Ishikawa (cell line): ENCODE measurements at regions not wholly inside any gene's neighbourhood (a gene's known extent, or its start where the extent isn't known, plus 50 kb on each side); places are given as distances from the start of the nearest gene placed in this dataset.

Experiments used
- CEBPB ChIP-seq: IDR thresholded peaks from 2 replicates; pipeline ENCODE4 v1.6.1; 2012
- CREB1 ChIP-seq: IDR thresholded peaks from 2 replicates; pipeline ENCODE4 v1.6.1; 2012; ENCODE audit warnings: low read depth
- EGR1 ChIP-seq: IDR thresholded peaks from 2 replicates; pipeline ENCODE4 v1.6.1; 2012
- EP300 ChIP-seq: IDR thresholded peaks from 2 replicates; pipeline ENCODE4 v1.6.1; 2012; ENCODE audit warnings: borderline replicate concordance
- FOXM1 ChIP-seq: IDR thresholded peaks from 2 replicates; pipeline ENCODE4 v1.6.1; 2012; ENCODE audit warnings: low read depth, borderline replicate concordance
- NFIC ChIP-seq: IDR thresholded peaks from 2 replicates; pipeline ENCODE4 v1.6.1; 2012
- RAD21 ChIP-seq: IDR thresholded peaks from 2 replicates; pipeline ENCODE4 v1.6.1; 2012; ENCODE audit warnings: low read depth
- TAF1 ChIP-seq: IDR thresholded peaks from 2 replicates; pipeline ENCODE4 v1.6.1; 2012; ENCODE audit warnings: low read depth, mild to moderate bottlenecking
- TCF12 ChIP-seq: IDR thresholded peaks from 2 replicates; pipeline ENCODE4 v1.6.1; 2012; ENCODE audit warnings: low read depth
- TEAD4 ChIP-seq: IDR thresholded peaks from 2 replicates; pipeline ENCODE4 v1.6.1; 2012
- YY1 ChIP-seq: IDR thresholded peaks from 2 replicates; pipeline ENCODE4 v1.6.1; 2012; ENCODE audit warnings: low read depth
- ZBTB7A ChIP-seq: IDR thresholded peaks from 2 replicates; pipeline ENCODE4 v1.6.1; 2012; ENCODE audit warnings: low read depth
- TF ChIP-seq, protein P1 (sequence below): IDR thresholded peaks from 2 replicates; pipeline ENCODE4 v1.6.1; 2012
- TF ChIP-seq, protein P2 (sequence below): IDR thresholded peaks from 2 replicates; pipeline ENCODE4 v1.6.1; 2012; ENCODE audit warnings: low read depth, mild to moderate bottlenecking
- TF ChIP-seq, protein P3 (sequence below): IDR thresholded peaks from 2 replicates; pipeline ENCODE4 v1.6.1; 2012

DNA sequence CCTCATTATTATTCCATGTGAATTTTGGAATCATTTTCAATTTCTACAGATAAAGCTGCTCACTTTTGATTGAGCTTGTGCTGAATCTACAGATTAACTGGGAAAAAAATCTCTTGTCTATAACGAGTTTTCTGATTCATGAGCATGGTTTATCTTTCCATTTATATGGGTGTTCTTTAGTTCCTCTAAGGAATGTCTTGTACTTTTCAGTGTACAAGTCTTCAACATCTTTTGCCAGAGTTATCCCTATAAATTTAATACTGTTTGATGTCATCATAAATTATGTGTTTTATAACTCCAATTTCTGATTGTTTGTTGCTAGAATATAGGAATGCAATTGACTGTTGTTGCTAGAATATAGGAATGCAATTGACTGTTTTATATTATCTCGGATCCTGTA, 533.8 kb downstream of the OLFM4 start:
- TF ChIP-seq NFIC (no peak), ZBTB7A (no peak), CREB1 (no peak), RAD21 (no peak), FOXM1 (no peak), CEBPB (no peak), TAF1 (no peak), EP300 (no peak), YY1 (no peak), EGR1 (no peak), TEAD4 (no peak), TCF12 (no peak)
- TF ChIP-seq, protein P1, sequence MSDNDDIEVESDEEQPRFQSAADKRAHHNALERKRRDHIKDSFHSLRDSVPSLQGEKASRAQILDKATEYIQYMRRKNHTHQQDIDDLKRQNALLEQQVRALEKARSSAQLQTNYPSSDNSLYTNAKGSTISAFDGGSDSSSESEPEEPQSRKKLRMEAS, result no peak
- TF ChIP-seq, protein P2, sequence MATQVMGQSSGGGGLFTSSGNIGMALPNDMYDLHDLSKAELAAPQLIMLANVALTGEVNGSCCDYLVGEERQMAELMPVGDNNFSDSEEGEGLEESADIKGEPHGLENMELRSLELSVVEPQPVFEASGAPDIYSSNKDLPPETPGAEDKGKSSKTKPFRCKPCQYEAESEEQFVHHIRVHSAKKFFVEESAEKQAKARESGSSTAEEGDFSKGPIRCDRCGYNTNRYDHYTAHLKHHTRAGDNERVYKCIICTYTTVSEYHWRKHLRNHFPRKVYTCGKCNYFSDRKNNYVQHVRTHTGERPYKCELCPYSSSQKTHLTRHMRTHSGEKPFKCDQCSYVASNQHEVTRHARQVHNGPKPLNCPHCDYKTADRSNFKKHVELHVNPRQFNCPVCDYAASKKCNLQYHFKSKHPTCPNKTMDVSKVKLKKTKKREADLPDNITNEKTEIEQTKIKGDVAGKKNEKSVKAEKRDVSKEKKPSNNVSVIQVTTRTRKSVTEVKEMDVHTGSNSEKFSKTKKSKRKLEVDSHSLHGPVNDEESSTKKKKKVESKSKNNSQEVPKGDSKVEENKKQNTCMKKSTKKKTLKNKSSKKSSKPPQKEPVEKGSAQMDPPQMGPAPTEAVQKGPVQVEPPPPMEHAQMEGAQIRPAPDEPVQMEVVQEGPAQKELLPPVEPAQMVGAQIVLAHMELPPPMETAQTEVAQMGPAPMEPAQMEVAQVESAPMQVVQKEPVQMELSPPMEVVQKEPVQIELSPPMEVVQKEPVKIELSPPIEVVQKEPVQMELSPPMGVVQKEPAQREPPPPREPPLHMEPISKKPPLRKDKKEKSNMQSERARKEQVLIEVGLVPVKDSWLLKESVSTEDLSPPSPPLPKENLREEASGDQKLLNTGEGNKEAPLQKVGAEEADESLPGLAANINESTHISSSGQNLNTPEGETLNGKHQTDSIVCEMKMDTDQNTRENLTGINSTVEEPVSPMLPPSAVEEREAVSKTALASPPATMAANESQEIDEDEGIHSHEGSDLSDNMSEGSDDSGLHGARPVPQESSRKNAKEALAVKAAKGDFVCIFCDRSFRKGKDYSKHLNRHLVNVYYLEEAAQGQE, result no peak
- TF ChIP-seq, protein P3, sequence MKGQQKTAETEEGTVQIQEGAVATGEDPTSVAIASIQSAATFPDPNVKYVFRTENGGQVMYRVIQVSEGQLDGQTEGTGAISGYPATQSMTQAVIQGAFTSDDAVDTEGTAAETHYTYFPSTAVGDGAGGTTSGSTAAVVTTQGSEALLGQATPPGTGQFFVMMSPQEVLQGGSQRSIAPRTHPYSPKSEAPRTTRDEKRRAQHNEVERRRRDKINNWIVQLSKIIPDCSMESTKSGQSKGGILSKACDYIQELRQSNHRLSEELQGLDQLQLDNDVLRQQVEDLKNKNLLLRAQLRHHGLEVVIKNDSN, result no peak

GRCh38 chr13:53568491-53568890, 539.9 kb downstream of the OLFM4 start:
- TF ChIP-seq YY1, result no peak
- TF ChIP-seq TEAD4, result no peak
- TF ChIP-seq FOXM1, result no peak
- no peak for TF ChIP-seq EGR1
- TF ChIP-seq, protein P3, result no peak
- no peak for TF ChIP-seq TAF1
- TF ChIP-seq NFIC, result no peak
- TF ChIP-seq, protein P1, result no peak
- TF ChIP-seq, protein P2, result no peak
- no peak for TF ChIP-seq RAD21
- TF ChIP-seq CEBPB, result no peak
- TF ChIP-seq CREB1, result no peak

GRCh38 chr13:53569453-53569852, 540.8 kb downstream of the OLFM4 start:
- TF ChIP-seq, protein P1, result no peak
- no peak for TF ChIP-seq TEAD4
- TF ChIP-seq TCF12, result no peak
- no peak for TF ChIP-seq FOXM1
- no peak for TF ChIP-seq CEBPB

GRCh38 chr13:53601113-53601512, 572.5 kb downstream of the OLFM4 start:
- TF ChIP-seq TAF1 (no peak), EP300 (no peak), CREB1 (no peak), YY1 (no peak), CEBPB (no peak), RAD21 (no peak), FOXM1 (no peak), TCF12 (no peak), ZBTB7A (no peak), TEAD4 (no peak)
- TF ChIP-seq, protein P2, result no peak
